ENCODE measurements at regions not wholly inside any gene's neighbourhood (a gene's known extent, or its start where the extent isn't known, plus 50 kb on each side); places are given as distances from the start of the nearest gene placed in this dataset.
"Not testable (repeated sequence)": the region's sequence is repeated elsewhere in the genome, so short reads cannot be mapped to it uniquely, and the experiment has no call there.

GRCh38 chr3:3433711-3434110 lies 254.2 kb upstream of the CRBN start:
- no peak for DNase-seq

GRCh38 chr3:3429841-3430240 lies 250.3 kb upstream of the CRBN start:
- DNase-seq: no peak

- DNase-seq: not testable (repeated sequence)
Observed at GRCh38 chr3:3407707-3408106, 228.2 kb upstream of the CRBN start.

- DNase-seq: no peak
Observed at GRCh38 chr3:3405131-3405530, 225.6 kb upstream of the CRBN start.

- no peak for DNase-seq
Observed at GRCh38 chr3:3403700-3404099, 224.2 kb upstream of the CRBN start.

- no peak for DNase-seq
Observed at GRCh38 chr3:3392946-3393345, 213.5 kb upstream of the CRBN start.

- DNase-seq: no peak
Observed at GRCh38 chr3:3383461-3383860, 204.0 kb upstream of the CRBN start.

- DNase-seq: no peak
Observed at GRCh38 chr3:3372210-3372777, 192.8 kb upstream of the CRBN start.

DNA sequence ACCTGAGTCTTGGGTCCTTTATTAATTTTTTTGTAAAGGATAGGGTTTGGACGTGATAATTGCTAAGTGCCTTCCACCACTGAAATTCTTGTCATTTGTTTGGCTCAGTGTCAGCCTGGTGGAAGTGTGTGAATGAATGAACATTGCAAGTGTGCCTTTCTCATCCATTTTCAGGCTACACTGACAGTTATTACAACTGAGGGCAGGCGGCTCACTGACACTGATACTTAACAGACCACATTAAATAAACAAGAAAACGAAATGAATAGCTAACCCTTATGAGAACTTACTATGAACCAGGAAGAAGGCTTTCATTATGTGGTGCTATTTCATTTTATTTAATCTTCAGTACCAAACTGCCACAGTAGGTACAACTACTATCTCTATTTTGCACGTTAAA lies 188.8 kb upstream of the CRBN start:
- DNase-seq: no peak

- no peak for DNase-seq
Observed at GRCh38 chr3:3366386-3366785, 186.9 kb upstream of the CRBN start.

DNA sequence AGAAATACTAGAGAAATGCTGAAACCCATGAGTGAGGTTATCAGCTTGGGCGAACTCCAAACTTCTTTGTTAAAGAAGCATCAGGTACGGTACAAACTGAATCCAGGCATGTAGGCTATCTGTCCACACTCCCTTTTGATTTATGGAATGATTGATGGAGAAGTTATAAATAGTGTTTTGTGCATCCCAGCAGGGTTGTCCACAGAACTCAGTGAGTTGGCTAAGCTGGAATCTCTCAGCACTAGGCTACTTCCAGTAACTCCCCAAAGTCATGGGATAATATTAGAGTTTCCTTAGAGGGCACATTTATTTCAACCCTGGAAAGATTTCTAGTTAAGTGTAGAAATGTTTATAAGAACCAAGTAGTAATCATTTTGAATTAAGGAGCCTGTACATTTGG lies 186.2 kb upstream of the CRBN start:
- no peak for DNase-seq

DNA sequence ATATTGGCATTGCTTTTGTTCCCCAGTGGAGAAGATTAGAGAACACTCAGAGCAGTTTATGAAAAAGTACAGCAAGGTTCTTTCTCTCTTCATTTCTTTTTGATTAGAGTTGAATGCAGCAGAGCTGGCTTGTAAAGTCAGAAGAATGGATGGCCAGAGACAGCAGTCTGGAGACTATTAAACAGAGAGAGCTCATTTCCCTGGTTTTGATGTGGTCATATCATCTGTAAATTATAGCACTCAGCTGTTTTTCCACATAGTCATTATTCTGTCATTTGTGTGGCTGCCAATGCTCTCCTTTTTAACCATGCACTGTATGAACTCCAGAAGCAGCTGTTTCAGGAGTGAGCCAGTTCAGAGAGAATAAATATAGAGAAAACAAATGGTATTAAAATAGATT lies 177.4 kb upstream of the CRBN start:
- no peak for DNase-seq

DNA sequence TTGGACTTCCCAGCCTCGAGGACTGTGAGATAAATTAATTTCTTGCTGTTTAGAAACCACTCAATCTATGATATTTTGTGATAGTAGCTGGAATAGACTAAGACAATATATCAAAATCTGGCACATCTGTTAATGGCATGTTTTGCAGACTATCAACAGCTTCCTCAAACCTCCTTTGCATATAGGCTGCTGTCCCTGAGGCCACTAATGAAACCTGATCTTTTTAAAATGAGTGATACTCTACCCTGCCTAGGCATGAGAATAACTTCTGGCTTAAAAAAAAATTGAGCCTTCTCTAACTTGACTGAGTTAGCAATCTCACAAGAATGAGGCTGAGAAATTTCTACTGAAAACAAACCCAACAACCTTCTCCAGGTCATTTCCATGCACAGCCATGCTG lies 176.0 kb upstream of the CRBN start:
- no peak for DNase-seq

DNA sequence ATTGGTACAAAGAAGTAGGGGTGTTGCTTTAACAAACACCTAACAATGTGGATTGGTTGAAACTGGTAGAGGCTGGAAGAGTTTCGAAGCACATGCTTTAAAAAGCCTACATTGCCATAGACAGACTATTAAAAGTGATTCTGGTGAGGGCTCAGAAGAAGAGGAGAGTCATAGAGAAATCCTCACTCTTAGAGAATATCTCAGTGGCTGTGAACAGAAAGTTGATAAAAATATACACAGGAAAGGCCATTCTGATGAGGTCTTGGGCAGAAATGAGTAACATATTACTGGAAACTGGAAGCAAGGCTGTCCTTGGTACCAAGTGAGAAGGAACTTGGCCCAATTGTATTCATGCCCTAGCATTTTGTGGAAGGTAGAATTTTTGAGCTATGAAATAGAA lies 173.7 kb upstream of the CRBN start:
- no peak for DNase-seq

GRCh38 chr3:3351226-3351625 lies 171.7 kb upstream of the CRBN start:
- no peak for DNase-seq

- not testable (repeated sequence) for DNase-seq
Observed at GRCh38 chr3:3347056-3347455, 167.6 kb upstream of the CRBN start.

DNA sequence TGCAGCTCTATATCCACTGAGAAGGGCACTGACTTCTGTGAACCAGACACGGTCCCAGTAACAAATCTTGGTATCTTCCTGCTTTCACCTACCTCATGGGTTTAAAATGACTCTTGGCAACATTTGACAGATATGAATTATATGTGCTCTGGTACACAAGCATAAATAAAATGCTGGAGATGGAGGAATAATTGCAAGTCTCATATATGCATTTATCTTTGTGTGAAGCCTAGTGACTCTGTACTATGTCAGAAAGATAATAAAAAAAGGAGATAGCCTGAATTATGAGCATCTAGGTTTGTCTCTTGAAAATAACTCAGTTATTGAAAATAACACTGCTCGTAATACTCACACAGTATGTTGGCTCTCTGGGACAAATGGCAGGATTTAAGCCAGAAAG lies 167.1 kb upstream of the CRBN start:
- no peak for DNase-seq

- DNase-seq: no peak
Observed at GRCh38 chr3:3342141-3342540, 162.7 kb upstream of the CRBN start.

GRCh38 chr3:3340965-3341895 lies 161.7 kb upstream of the CRBN start:
- DNase-seq: no peak

DNA sequence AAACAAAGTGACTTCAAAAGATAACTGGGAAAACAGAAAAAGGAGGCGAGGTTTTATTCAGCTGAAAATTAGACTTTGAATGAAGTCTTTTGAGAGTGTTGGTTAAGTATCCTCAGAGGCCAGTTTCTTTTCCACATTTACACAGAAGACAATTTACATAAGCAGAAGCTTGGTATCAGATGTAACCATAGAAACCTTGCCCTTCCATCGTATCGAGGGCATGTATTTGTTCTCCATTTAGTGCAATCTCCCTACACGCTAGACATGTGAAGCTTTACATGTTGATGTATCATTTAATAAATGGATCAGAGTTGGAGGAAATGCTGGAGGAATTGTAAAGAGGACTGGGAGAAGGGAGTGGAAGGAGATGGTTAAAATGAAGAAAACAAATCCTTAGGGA lies 161.0 kb upstream of the CRBN start:
- no peak for DNase-seq

DNA sequence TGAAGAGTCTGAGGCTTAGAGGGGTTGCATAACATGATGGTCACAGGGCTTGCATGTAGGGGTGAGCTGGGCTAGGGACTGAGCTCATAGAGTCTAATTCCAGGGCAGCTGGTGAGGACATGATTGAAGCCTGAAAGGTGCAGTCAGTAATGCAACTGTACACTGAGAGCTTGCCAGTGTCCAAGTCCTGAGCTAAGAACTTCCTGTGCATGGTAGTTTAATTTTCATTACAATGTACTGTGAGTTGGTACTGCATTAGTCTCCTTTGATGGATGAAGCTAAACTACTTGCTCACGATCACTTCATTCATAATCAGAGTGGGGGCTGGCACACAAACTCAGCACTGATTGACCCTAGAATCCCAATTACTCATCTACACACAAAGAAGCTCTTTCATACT lies 156.4 kb upstream of the CRBN start:
- DNase-seq: no peak

DNA sequence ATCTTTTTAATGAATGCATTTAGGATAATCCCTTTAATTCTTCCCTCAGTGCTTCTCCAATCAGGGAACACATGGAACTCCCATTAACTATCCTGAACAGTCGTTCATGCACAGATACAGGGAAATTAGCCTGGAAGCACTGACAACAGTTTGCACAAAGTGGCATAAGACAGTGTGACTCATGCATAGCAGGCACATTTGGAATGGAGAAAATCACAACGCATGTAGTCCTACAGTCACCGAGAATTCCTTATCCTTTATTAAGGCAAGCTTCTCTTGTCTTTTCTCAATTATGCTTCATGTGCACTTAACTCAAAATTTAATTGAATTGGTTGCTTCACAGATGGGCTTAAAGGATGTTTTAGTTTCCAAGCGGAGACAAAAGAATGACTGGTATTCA lies 155.0 kb upstream of the CRBN start:
- DNase-seq: no peak

- no peak for DNase-seq
Observed at GRCh38 chr3:3333571-3333970, 154.1 kb upstream of the CRBN start.

DNA sequence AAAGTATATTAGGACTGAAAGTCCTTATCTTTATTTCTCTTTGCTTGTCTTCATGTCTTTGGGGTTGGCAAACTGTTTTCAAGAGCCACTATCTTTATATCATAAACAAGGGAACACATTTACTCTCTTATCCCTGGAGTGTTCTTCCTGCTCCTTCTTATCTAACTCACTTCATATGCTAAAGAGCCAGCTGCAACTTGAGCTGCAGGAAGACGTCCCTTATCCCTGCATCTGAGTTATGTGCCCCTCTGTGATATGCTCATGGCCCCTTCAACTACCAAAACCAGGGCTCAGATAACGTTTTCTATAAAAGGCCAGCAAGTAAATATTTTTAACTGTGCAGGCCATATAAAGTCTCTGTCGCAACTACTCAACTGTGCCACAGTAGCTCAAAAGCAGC lies 137.0 kb upstream of the CRBN start:
- DNase-seq: no peak

DNA sequence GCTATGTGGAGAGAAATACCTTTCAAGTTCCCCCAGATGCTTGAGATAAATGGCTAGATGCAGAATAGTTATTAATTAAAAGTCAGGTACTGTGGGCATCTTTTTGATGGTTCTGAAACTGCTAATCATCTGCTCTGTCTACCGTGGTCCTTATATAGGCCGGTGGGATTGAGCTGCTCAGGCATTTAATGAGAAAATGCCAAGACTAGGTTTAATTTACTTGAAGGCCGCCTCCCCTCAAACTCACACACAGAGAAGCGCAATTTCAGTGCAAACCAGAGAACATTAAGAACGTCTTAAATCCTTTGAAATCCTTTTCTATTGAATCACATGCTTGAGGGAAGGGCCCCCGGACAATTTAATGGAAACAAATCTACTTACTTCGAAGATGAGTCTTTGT lies 136.4 kb upstream of the CRBN start:
- DNase-seq: no peak
